Mucosa of descending colon (tissue), 3 donors: ENCODE measurements at regions not wholly inside any gene's neighbourhood (a gene's known extent, or its start where the extent isn't known, plus 50 kb on each side); places are given as distances from the start of the nearest gene placed in this dataset.

Experiments
- ATAC-seq: fragments of 200-7000 bp; cut with Tn5 transposase; one replicate; pipeline ENCODE4 v1.9.1; 2020; ENCODE audit warnings: mild to moderate bottlenecking, moderate library complexity
- DNase-seq, 3 donors: peaks; one replicate each; pipeline ENCODE4 v3.0.0-alpha.2; 2020
- H3K36me3 ChIP-seq: fragments of 200-600 bp; one replicate; pipeline ENCODE4 v1.8.0; 2021; ENCODE audit warnings: low read depth, mild to moderate bottlenecking
- H3K4me1 ChIP-seq: fragments of 200-600 bp; one replicate; pipeline ENCODE4 v1.8.0; 2021; ENCODE audit warnings: low read depth, mild to moderate bottlenecking
- H3K4me3 ChIP-seq: fragments of 200-600 bp; one replicate; pipeline ENCODE4 v1.8.0; 2021; ENCODE audit warnings: mild to moderate bottlenecking
- H3K9me3 ChIP-seq: fragments of 200-600 bp; one replicate; pipeline ENCODE4 v1.8.0; 2021; ENCODE audit warnings: mild to moderate bottlenecking
- CTCF ChIP-seq: fragments of 200-600 bp; IDR thresholded peaks from one replicate; pipeline ENCODE4 v1.8.0; 2022; ENCODE audit warnings: antibody characterized with exemption, mild to moderate bottlenecking
- intact Hi-C, 2 donors: fragments of 100-400 bp; cut with DNase I in 1 of 2; cut with micrococcal nuclease in 1 of 2; formaldehyde crosslinking; loops; one replicate each; pipeline versions ENCODE4 v1.11.0 to v1.11.1; 2022; cut with DNase I, micrococcal nuclease
- donor health status: DM: no; HTN: no; CAD: no; lungs with moderate emphysema.
- donor health status: DM: no; HTN: no; CAD: no.
- donor health status: DM: no; HTN: yes; CAD: no.

GRCh38 chr13:80009760-80010159 is 331.2 kb downstream of the SPRY2 start:
- TF ChIP-seq CTCF: no peak
- Histone ChIP-seq H3K36me3 (no peaks in the 10 kb centered on the region), H3K9me3 (no peaks in the 10 kb centered on the region), H3K4me1 (peaks cover 15% of the 10 kb centered on the region), H3K4me3 (no peak overlapping the region)
- ATAC-seq (no peak), DNase-seq (no peak)
- intact Hi-C loops: no loop called here

DNA sequence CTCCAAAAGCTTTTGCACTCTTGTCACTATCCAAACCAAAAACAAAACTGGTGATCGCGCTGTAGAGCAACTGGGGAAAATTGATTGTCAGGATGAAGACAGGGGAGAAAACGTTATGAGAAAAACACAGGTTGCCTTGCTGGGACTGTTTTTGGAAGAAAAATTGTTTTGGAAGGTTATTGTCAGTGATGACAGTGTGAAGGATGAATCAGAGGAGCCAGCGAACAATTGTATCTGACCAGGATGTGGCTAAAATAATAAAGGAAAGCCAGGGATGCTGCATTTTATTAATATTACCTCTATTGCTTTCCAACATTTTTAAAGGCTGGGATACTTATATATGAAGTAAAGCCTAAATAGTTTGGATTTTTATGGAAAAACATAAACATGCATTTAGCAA is 334.0 kb downstream of the SPRY2 start:
- TF ChIP-seq CTCF: no peak
- DNase-seq: no peak
- Histone ChIP-seq H3K4me3 (no peak overlapping the region), H3K36me3 (no peaks in the 10 kb centered on the region), H3K4me1 (peaks cover 14% of the 10 kb centered on the region), H3K9me3 (no peaks in the 10 kb centered on the region)
- intact Hi-C loops: no loop called here
- ATAC-seq: no peak

- Histone ChIP-seq H3K4me1 (no peaks in the 10 kb centered on the region), H3K36me3 (no peaks in the 10 kb centered on the region), H3K9me3 (no peaks in the 10 kb centered on the region), H3K4me3 (no peak overlapping the region)
- TF ChIP-seq CTCF: no peak
- ATAC-seq: no peak
- intact Hi-C loops: no loop called here
- no peak for DNase-seq
Observed at GRCh38 chr13:80001510-80001842, 339.4 kb downstream of the SPRY2 start.

GRCh38 chr13:80000684-80001509 is 340.0 kb downstream of the SPRY2 start:
- intact Hi-C loops: no loop called here
- Histone ChIP-seq H3K9me3 (no peaks in the 10 kb centered on the region), H3K4me1 (no peaks in the 10 kb centered on the region), H3K36me3 (no peaks in the 10 kb centered on the region), H3K4me3 (no peak overlapping the region)
- ATAC-seq (no peak), DNase-seq (no peak)
- TF ChIP-seq CTCF: no peak

GRCh38 chr13:79999601-80000000 is 341.3 kb downstream of the SPRY2 start:
- DNase-seq (no peak), ATAC-seq (no peak)
- Histone ChIP-seq H3K36me3 (no peaks in the 10 kb centered on the region), H3K4me1 (no peaks in the 10 kb centered on the region), H3K9me3 (no peaks in the 10 kb centered on the region), H3K4me3 (no peak overlapping the region)
- no peak for TF ChIP-seq CTCF
- intact Hi-C loops: no loop called here
